ENCODE measurements at regions not wholly inside any gene's neighbourhood (a gene's known extent, or its start where the extent isn't known, plus 50 kb on each side); places are given as distances from the start of the nearest gene placed in this dataset.
"Not testable (repeated sequence)": the region's sequence is repeated elsewhere in the genome, so short reads cannot be mapped to it uniquely, and the experiment has no call there.

DNA sequence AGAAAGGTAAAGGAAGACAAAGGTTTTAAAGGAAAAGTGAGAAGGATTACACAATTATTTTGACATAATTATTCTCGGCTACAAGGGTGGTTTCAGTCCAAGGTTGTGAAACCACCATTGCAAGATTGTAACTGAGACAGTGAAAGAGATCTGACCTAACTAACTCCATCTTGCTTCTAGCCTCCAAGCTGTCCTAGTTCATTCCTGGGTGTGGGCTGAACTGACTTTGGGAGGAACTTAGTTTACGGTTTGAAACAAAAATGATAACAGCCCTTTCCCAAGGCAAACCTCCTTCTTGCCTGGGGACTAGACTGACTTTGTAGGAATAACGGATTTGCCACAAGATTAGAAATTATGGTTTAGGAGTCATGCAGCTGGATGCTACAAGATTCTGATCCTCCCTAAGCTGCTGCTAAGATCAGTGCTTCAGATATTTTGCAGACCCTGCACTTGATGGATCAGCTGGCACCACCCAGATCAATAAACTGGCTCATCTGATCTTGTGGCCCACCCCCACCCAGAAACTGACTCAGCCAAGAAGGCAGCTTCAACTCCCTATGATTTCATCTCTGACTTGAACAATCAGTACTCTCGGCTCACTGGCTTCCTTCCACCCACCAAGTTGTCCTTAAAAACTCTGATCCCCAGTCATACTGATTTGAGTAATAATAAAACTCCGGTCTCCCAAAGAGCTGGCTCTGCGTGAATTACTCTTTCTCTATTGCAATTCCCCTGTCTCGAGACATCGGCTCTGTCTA, 57.7 kb upstream of the AADACL2 start:
- Mint-ChIP-seq H3K27me3 (ENCODE audit: unreplicated experiment) (no peaks in the 10 kb centered on the region), H3K9me3 (ENCODE audit: unreplicated experiment) (peaks cover 5% of the 10 kb centered on the region), H3K4me1 (ENCODE audit: unreplicated experiment) (no peaks in the 10 kb centered on the region), H3K4me3 (ENCODE audit: unreplicated experiment) (no peak overlapping the region), H3K36me3 (ENCODE audit: low read depth, unreplicated experiment) (no peaks in the 10 kb centered on the region), H3K27ac (ENCODE audit: unreplicated experiment) (no peak overlapping the region)
- TF ChIP-seq, protein P1, sequence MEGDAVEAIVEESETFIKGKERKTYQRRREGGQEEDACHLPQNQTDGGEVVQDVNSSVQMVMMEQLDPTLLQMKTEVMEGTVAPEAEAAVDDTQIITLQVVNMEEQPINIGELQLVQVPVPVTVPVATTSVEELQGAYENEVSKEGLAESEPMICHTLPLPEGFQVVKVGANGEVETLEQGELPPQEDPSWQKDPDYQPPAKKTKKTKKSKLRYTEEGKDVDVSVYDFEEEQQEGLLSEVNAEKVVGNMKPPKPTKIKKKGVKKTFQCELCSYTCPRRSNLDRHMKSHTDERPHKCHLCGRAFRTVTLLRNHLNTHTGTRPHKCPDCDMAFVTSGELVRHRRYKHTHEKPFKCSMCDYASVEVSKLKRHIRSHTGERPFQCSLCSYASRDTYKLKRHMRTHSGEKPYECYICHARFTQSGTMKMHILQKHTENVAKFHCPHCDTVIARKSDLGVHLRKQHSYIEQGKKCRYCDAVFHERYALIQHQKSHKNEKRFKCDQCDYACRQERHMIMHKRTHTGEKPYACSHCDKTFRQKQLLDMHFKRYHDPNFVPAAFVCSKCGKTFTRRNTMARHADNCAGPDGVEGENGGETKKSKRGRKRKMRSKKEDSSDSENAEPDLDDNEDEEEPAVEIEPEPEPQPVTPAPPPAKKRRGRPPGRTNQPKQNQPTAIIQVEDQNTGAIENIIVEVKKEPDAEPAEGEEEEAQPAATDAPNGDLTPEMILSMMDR (IDR thresholded peaks at IDR 0.05; ENCODE audit: unreplicated experiment) = no peak
- no peak for DNase-seq (ENCODE audit: low spot score)

DNA sequence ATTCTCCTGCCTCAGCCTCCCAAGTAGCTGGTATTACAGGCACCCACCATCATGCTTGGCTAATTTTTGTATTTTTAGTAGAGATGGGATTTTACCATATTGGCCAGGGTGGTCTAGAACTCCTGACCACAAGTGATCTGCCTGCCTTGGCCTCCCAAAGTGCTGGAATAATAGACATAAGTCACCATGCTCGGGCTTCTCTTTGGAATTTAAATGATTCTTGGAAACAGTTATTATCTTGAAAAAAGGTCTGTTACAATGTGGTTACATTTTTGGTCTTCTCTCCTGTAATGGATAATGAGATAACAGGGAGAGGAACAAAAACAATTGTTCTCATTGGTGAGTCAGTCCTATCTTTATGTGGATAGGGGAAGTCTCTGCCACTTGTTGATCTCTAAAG, 59.8 kb upstream of the AADACL2 start:
- TF ChIP-seq, protein P1 (IDR thresholded peaks at IDR 0.05; ENCODE audit: unreplicated experiment) = no peak
- no peaks in the 10 kb centered on the region for H3K4me1 Mint-ChIP-seq (ENCODE audit: unreplicated experiment)
- peaks cover 5% of the 10 kb centered on the region for H3K9me3 Mint-ChIP-seq (ENCODE audit: unreplicated experiment)
- DNase-seq (ENCODE audit: low spot score) = no peak
- no peak overlapping the region for H3K27ac Mint-ChIP-seq (ENCODE audit: unreplicated experiment)
- no peak overlapping the region for H3K4me3 Mint-ChIP-seq (ENCODE audit: unreplicated experiment)
- H3K27me3 Mint-ChIP-seq (ENCODE audit: unreplicated experiment) = no peaks in the 10 kb centered on the region
- H3K36me3 Mint-ChIP-seq (ENCODE audit: low read depth, unreplicated experiment) = no peaks in the 10 kb centered on the region

DNA sequence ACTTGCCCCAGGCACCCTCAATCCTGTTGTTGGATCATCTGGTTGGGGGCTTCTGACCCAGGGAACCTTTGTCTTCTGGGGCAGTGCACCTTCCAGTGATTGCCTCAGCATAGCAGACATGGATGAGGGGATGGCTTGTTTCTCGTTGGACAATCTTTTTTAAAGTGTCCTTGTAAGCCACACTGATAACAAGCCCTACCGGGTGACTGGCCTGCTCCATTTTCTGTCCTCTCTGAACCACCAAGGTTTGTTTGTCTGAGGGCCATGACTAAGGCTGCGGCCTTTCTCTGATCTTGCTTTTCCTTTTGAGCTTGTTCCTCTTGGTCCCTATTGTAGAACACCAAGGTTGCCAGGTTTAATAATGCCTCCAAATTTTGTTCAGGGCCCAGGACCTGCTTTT, 66.0 kb upstream of the AADACL2 start:
- not testable (repeated sequence) for H3K27me3 Mint-ChIP-seq (ENCODE audit: unreplicated experiment); H3K9me3 Mint-ChIP-seq (ENCODE audit: unreplicated experiment); DNase-seq (ENCODE audit: low spot score); H3K36me3 Mint-ChIP-seq (ENCODE audit: low read depth, unreplicated experiment); H3K4me3 Mint-ChIP-seq (ENCODE audit: unreplicated experiment); H3K27ac Mint-ChIP-seq (ENCODE audit: unreplicated experiment)
- H3K4me1 Mint-ChIP-seq (ENCODE audit: unreplicated experiment) = peaks cover 22% of the 10 kb centered on the region

DNA sequence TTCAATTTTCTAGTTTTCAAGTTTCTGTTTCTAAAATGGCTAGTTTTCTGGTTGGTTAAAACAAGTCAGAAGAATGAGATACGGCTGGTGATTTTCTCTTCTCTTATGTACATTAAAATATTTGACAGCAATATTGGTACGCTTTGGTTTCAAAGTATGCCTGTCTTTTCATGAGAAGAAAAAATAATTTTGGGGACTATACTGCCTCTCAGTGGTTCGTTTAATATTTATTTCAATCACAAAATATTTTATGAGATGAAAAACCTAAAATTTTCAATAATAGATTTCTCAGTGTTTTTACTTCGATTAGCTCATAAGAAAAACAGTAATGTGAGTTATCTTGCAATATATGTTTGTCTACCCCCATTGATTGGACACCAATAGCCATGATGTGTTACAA, 72.8 kb upstream of the AADACL2 start:
- no peak for DNase-seq (ENCODE audit: low spot score)
- Mint-ChIP-seq H3K27me3 (ENCODE audit: unreplicated experiment) (peaks cover 3% of the 10 kb centered on the region), H3K4me1 (ENCODE audit: unreplicated experiment) (peaks cover 26% of the 10 kb centered on the region), H3K4me3 (ENCODE audit: unreplicated experiment) (no peak overlapping the region), H3K27ac (ENCODE audit: unreplicated experiment) (no peak overlapping the region), H3K36me3 (ENCODE audit: low read depth, unreplicated experiment) (peaks cover 5% of the 10 kb centered on the region), H3K9me3 (ENCODE audit: unreplicated experiment) (no peaks in the 10 kb centered on the region)
- TF ChIP-seq, protein P1 (IDR thresholded peaks at IDR 0.05; ENCODE audit: unreplicated experiment) = peak; percentile 14

DNA sequence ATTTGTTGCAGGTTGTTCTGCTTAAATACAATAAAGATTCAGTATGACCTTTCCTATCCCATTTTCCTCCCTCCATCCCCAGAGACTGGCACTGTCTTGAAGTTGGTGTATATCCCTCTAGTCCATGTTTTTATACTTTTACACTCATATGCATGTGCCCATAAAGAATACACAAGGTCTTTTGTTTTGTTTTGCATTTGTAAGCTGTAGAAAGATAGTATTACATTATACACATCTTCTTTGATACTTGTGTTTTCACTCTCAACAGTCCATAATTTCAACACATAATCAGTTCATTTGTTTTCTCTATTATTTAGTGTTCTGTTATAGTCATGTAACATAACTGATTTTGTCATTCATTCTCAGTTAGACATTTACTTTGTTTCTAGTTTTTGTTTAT, 88.7 kb upstream of the AADACL2 start:
- Mint-ChIP-seq H3K36me3 (ENCODE audit: low read depth, unreplicated experiment) (no peaks in the 10 kb centered on the region), H3K4me3 (ENCODE audit: unreplicated experiment) (no peak overlapping the region), H3K27me3 (ENCODE audit: unreplicated experiment) (no peaks in the 10 kb centered on the region), H3K4me1 (ENCODE audit: unreplicated experiment) (no peaks in the 10 kb centered on the region), H3K27ac (ENCODE audit: unreplicated experiment) (no peak overlapping the region), H3K9me3 (ENCODE audit: unreplicated experiment) (no peaks in the 10 kb centered on the region)
- TF ChIP-seq, protein P1 (IDR thresholded peaks at IDR 0.05; ENCODE audit: unreplicated experiment) = no peak
- no peak for DNase-seq (ENCODE audit: low spot score)

All from endothelial cell (in vitro differentiated cells).